ENCODE measurements at regions not wholly inside any gene's neighbourhood (a gene's known extent, or its start where the extent isn't known, plus 50 kb on each side); places are given as distances from the start of the nearest gene placed in this dataset.

DNA sequence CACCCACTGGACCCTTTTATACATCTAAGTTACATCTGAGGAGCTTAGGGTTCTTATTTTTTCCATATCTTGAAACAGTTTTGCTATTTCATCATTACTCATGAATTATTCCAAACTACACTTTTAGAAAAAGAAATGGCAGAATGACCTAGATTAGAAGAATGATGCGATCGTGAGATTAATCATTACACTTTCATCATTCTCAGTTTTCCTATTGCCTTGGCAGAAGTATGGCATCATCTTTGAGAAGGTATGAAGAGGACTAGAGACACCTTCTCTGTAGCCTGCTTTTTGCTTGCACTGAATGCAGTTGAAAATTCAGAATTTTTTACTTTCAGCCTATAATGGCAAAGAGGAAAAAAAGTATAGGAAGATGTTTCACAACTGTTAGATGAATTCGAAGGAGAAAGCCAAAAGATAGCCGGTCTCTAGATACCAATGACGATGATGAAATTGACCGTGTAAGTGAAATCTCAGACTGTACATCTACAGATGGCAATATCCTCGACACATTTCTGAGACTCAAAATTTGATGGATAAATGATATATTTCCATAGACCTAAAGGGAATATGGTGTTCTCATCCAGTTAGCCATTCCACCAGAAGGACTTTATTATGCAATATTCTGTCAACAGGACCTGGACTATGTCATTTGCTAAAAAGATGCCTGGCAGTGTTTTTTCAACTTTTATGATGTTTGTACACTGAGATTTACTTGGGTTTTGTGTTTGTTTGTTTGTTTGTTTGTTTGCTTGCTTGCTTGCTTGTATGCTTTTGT, 191.8 kb downstream of the TOMM20 start:
- TF ChIP-seq NFIC (IDR thresholded peaks at IDR 0.05), result no peak
- no peak for TF ChIP-seq YY1 (IDR thresholded peaks at IDR 0.05; ENCODE audit: low read depth)
- TF ChIP-seq EP300 (IDR thresholded peaks at IDR 0.05; ENCODE audit: borderline replicate concordance), result no peak
- no peak for TF ChIP-seq TEAD4 (IDR thresholded peaks at IDR 0.05)
- TF ChIP-seq, protein P1, sequence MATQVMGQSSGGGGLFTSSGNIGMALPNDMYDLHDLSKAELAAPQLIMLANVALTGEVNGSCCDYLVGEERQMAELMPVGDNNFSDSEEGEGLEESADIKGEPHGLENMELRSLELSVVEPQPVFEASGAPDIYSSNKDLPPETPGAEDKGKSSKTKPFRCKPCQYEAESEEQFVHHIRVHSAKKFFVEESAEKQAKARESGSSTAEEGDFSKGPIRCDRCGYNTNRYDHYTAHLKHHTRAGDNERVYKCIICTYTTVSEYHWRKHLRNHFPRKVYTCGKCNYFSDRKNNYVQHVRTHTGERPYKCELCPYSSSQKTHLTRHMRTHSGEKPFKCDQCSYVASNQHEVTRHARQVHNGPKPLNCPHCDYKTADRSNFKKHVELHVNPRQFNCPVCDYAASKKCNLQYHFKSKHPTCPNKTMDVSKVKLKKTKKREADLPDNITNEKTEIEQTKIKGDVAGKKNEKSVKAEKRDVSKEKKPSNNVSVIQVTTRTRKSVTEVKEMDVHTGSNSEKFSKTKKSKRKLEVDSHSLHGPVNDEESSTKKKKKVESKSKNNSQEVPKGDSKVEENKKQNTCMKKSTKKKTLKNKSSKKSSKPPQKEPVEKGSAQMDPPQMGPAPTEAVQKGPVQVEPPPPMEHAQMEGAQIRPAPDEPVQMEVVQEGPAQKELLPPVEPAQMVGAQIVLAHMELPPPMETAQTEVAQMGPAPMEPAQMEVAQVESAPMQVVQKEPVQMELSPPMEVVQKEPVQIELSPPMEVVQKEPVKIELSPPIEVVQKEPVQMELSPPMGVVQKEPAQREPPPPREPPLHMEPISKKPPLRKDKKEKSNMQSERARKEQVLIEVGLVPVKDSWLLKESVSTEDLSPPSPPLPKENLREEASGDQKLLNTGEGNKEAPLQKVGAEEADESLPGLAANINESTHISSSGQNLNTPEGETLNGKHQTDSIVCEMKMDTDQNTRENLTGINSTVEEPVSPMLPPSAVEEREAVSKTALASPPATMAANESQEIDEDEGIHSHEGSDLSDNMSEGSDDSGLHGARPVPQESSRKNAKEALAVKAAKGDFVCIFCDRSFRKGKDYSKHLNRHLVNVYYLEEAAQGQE (IDR thresholded peaks at IDR 0.05; ENCODE audit: low read depth), result no peak
- TF ChIP-seq CEBPB (IDR thresholded peaks at IDR 0.05), result no peak
